ENCODE measurements at regions not wholly inside any gene's neighbourhood (a gene's known extent, or its start where the extent isn't known, plus 50 kb on each side); places are given as distances from the start of the nearest gene placed in this dataset.

DNA sequence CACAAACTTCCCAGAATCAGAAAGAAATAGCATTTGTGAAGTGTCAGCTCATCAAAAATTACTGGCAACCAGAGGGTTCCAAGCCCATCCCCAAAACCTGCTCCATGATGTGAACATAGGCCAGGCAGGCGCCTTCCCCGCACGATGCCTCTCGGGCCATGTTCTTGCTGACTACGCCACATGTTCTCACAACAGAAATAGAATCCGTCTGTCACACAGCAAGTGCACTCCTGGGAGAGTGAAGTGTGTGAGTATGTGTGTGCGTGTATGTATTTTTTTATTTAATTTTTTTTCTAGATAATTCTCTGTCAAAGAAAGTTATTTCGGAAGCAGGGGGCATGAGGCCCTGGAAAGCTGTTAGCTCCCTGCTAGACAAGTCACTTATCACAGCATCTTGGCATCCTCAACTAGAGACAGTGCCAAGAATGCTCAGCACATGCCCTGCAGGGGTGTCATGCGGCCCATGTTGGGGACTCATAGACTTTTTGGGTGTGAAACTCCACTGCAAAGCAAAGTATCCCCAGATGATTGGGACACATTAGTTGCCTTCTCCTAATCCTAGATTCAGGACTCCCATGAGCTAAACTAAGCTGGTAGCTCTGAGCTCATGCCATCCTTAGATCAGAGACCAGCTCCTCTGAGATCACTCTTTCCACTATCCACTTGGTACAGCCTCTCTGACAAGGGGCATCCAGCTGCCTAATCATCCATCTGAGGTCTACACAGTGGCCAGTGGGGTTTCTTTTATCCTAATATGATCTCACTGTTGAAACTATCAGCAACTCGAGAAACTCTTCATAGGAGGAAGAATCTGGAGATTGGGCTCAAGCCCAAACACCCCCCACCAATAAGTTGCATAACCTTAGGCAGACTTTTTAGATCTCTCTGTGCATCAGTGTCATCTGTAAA lies 53.2 kb upstream of the CYRIA start:
- no peak for DNase-seq (ENCODE audit: low read depth in 4 of 4, low spot score in 3 of 4)

DNA sequence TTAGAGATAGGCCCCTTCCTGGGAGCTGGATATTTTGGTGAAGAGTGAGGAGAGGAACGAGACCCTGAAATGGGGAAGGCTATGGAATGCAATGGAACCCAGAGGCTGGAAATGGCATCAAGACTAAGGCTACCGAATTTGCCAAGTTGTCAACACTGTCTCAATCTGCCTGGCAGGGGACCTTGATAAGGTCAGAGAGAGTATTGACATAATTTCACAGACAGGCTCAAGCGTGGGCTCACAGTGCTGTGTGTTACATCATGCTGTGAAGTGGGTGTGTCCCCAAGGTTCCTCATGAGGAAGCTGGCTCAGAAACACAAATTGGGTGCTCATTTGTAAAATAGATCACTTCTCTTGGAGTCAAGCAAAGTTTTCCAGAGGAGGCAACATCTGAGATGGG lies 51.8 kb upstream of the CYRIA start:
- no peak for DNase-seq (ENCODE audit: low read depth in 4 of 4, low spot score in 3 of 4)

DNA sequence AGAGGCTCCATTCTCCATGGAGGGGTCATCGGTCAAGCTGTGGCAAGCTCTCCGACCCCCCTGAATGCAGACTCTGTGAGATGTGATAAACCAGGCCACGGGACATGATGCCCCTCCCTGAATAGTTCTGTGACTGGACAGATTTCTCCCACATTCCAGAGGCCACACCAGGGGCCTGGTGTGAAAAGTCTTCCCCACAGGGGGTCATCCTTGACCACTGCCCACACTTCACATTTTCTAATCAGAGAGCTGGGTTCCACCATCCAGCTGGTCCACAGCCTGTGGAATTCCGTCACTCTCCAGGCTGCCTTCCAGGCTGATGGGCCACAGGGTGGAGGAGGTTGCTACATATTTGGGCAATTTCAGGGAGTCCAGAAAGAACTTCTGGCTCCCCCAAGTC lies 51.3 kb upstream of the CYRIA start:
- DNase-seq (ENCODE audit: low read depth in 4 of 4, low spot score in 3 of 4), result no peak

DNA sequence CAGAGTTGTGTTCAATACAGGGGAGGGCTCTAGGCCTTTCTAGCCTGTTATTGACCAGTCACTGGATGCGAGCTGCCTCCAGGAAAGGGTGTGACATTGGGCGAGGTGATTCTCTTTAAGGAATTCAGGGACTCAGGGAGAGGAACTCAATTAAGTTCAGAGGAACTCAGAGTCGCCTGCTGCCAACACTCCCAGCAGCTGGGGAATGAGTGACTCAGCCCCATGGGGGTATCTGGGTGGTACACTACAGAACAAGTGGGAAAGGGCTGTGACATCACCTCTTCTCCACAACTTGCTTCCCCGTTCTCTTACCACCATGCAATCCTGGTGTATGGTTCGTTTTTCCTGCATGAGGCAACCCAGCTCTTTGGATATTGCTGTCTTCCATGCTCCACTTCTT lies 50.4 kb upstream of the CYRIA start:
- DNase-seq (ENCODE audit: low read depth in 4 of 4, low spot score in 3 of 4), result no peak
